HepG2 (cell line): ENCODE measurements at regions not wholly inside any gene's neighbourhood (a gene's known extent, or its start where the extent isn't known, plus 50 kb on each side); places are given as distances from the start of the nearest gene placed in this dataset.

ENCODE experiments used
- ATAC-seq: fragments of 200-7000 bp; cut with Tn5 transposase; 3 replicates; pipeline ENCODE4 v1.9.1; 2020; ENCODE audit warnings: mild to moderate bottlenecking, moderate library complexity
- BruUV-seq: library from RNA; stranded (reverse); fragments of 400-500 nt; replicated peaks from 2 replicates; lab custom pipeline; 2021; lab: Mats Ljungman, UMichigan
- CTCF ChIA-PET: fragments of 300-600 bp; formaldehyde crosslinking; extraction: SDS; loops from one replicate; lab custom pipeline; 2021; ENCODE audit warnings: low total read pairs, inconsistent platforms, low intra/inter-chr PET ratio; lab: Yijun Ruan, JAX
- POLR2A ChIA-PET: fragments of 350-600 bp; sonication (Branson Sonifier 250); formaldehyde crosslinking; loops from one replicate; lab custom pipeline; 2020; ENCODE audit warnings: antibody characterized with exemption, inconsistent platforms; lab: Yijun Ruan, JAX
- DNase-seq: peaks from one replicate; pipeline ENCODE4 v3.0.0-alpha.2; 2015; ENCODE audit warnings: low spot score
- FAIRE-seq: peaks from 3 replicates; lab custom pipeline; 2011; peaks lifted over from hg19 to GRCh38; lab: Jason Lieb, UNC
- H2AFZ ChIP-seq: one replicate; pipeline ENCODE4 v1.6.1; 2011; ENCODE audit warnings: low read length, inconsistent platforms
- H3K27ac ChIP-seq: fragments of 300-600 bp; 3 replicates; pipeline ENCODE4 v1.8.0; 2011; ENCODE audit warnings: mixed run types, mild to moderate bottlenecking, mixed read lengths, low read length, inconsistent platforms; ENCODE audit not compliant: insufficient read depth; ENCODE audit errors: extremely low read length
- H3K27me3 ChIP-seq, 2 experiments: fragments of 200-600 bp in 1 of 2; 2 replicates in 1 of 2; 3 replicates in 1 of 2; pipeline versions ENCODE4 v1.6.0 to v1.8.0; 2011; ENCODE audit warnings: low read length in 2 of 2, mild to moderate bottlenecking in 2 of 2, moderate library complexity in 2 of 2, inconsistent platforms in 1 of 2; ENCODE audit not compliant: insufficient read depth in 2 of 2, control insufficient read depth in 1 of 2
- H3K36me3 ChIP-seq, 2 experiments: fragments of 200-600 bp in 1 of 2; replicated peaks in 1 of 2; 2 replicates in 1 of 2; 3 replicates in 1 of 2; pipeline versions ENCODE4 v1.5.1 to v1.8.0; 2011; ENCODE audit warnings: low read length in 2 of 2, inconsistent platforms in 1 of 2; ENCODE audit not compliant: insufficient read depth in 2 of 2, control insufficient read depth in 1 of 2
- H3K4me1 ChIP-seq: 2 replicates; pipeline ENCODE4 v1.5.1; 2012; ENCODE audit warnings: low read length, inconsistent platforms; ENCODE audit not compliant: insufficient read depth
- H3K4me2 ChIP-seq: 2 replicates; pipeline ENCODE4 v1.6.0; 2011; ENCODE audit warnings: low read depth, low read length, inconsistent platforms
- H3K4me3 ChIP-seq, 3 experiments: fragments of 200-600 bp in 1 of 3; sonication (generic), shearing (Covaris generic) in 1 of 3; replicated peaks in 1 of 3; 2 replicates each; pipeline ENCODE4 v1.5.1; 2011 to 2016; ENCODE audit warnings: low read length in 3 of 3, inconsistent platforms in 2 of 3, low read depth in 2 of 3, mild to moderate bottlenecking in 2 of 3, control low read depth in 1 of 3, mixed read lengths in 1 of 3; ENCODE audit not compliant: insufficient read depth in 1 of 3
- H3K79me2 ChIP-seq: one replicate; pipeline ENCODE4 v1.6.1; 2011; ENCODE audit warnings: low read length, inconsistent platforms; ENCODE audit not compliant: insufficient read depth
- H3K9ac ChIP-seq: 2 replicates; pipeline ENCODE4 v1.6.0; 2011; ENCODE audit warnings: mild to moderate bottlenecking, low read depth, low read length, inconsistent platforms; ENCODE audit not compliant: insufficient read depth
- H3K9me3 ChIP-seq: 2 replicates; pipeline ENCODE4 v1.5.1; 2012; ENCODE audit warnings: mild to moderate bottlenecking, low read length
- H4K20me1 ChIP-seq: 2 replicates; pipeline ENCODE4 v1.6.0; 2011; ENCODE audit warnings: inconsistent platforms, mild to moderate bottlenecking, low read length, moderate library complexity; ENCODE audit not compliant: insufficient read depth
- DMTF1 ChIP-seq: sonication (generic); formaldehyde crosslinking; IDR thresholded peaks from 2 replicates; pipeline ENCODE4 v1.4.0; 2020; ENCODE audit warnings: mild to moderate bottlenecking, missing genetic modification reagents
- HDAC1 ChIP-seq: sonication (generic); formaldehyde crosslinking; IDR thresholded peaks from 2 replicates; pipeline ENCODE4 v1.5.1; 2020; ENCODE audit warnings: mild to moderate bottlenecking, missing genetic modification reagents
- NR2F6 ChIP-seq, 2 experiments: IDR thresholded peaks; 2 replicates each; pipeline ENCODE4 v1.6.1; 2016; ENCODE audit warnings: antibody characterized with exemption in 1 of 2, mild to moderate bottlenecking in 1 of 2
- PPARG ChIP-seq: conservative IDR thresholded peaks from 2 replicates; pipeline ENCODE4 v1.6.1; 2016; ENCODE audit warnings: missing biosample characterization, missing genetic modification reagents
- TEAD3 ChIP-seq: optimal IDR thresholded peaks from 2 replicates; pipeline ENCODE3; 2016; ENCODE audit warnings: borderline replicate concordance
- XRCC5 ChIP-seq: fragments of 200-400 bp; formaldehyde crosslinking; optimal IDR thresholded peaks from 2 replicates; pipeline ENCODE3; 2017; ENCODE audit warnings: mild to moderate bottlenecking, low read length
- ZFP91 ChIP-seq: sonication (generic); formaldehyde crosslinking; IDR thresholded peaks from 2 replicates; pipeline ENCODE4 v1.9.0; 2022; ENCODE audit warnings: missing genetic modification reagents, mild to moderate bottlenecking, borderline replicate concordance
- ZNF12 ChIP-seq: sonication (generic); formaldehyde crosslinking; IDR thresholded peaks from 2 replicates; pipeline ENCODE4 v1.5.0; 2020; ENCODE audit warnings: missing genetic modification reagents
- ZNF570 ChIP-seq: sonication (generic); formaldehyde crosslinking; IDR thresholded peaks from 2 replicates; pipeline ENCODE4 v1.4.0; 2020; ENCODE audit warnings: mild to moderate bottlenecking, missing genetic modification reagents, borderline replicate concordance
- ZNF782 ChIP-seq: sonication (generic); formaldehyde crosslinking; IDR thresholded peaks from 2 replicates; pipeline ENCODE4 v1.4.0; 2020; ENCODE audit warnings: missing genetic modification reagents, mild to moderate bottlenecking, borderline replicate concordance
- ZSCAN9 ChIP-seq: IDR thresholded peaks from 2 replicates; pipeline ENCODE4 v1.6.1; 2016; ENCODE audit warnings: borderline replicate concordance
- WGBS: methylation state at CpG from one replicate; pipeline ENCODE4 v1.1.6; 2017; ENCODE audit warnings: low lambda C conversion rate; 5-methylcytosine and 5-hydroxymethylcytosine counted together
- in situ Hi-C: cut with HindIII; loops from 2 replicates; pipeline ENCODE4 v1.10.0; 2017; ENCODE audit warnings: low pct_unique_long_range_greater_than_20kb; ENCODE audit not compliant: extremely low pct_ligation_motif_present
- intact Hi-C: fragments of 100-400 bp; cut with micrococcal nuclease; formaldehyde crosslinking; loops from one replicate; pipeline ENCODE4 v1.10.0; 2022; ENCODE audit not compliant: unreplicated experiment

- Histone ChIP-seq H3K9ac (no peak overlapping the region), H3K36me3 (no peaks in the 10 kb centered on the region), H4K20me1 (no peaks in the 10 kb centered on the region), H3K9me3 (no peaks in the 10 kb centered on the region), H3K79me2 (no peaks in the 10 kb centered on the region), H3K4me1 (peaks cover 41% of the 10 kb centered on the region), H3K27me3 (peaks cover 0 to 22% of the 10 kb centered on the region in 2 experiments; a peak in 3 of 5 replicates), H3K4me3 (no peak overlapping the region), H3K27ac (no peak overlapping the region), H3K4me2 (no peak overlapping the region; the same call in 1 of the 2 replicates), H2AFZ (no peak overlapping the region)
- ATAC-seq (no peak; the same call in 2 of the 3 replicates), FAIRE-seq (no peak), DNase-seq (no peak)
- 34% methylated on average over 9 of the region's 10 CpGs for WGBS
- in situ Hi-C loops: no loop called here
- CTCF ChIA-PET: no interaction called here
- intact Hi-C loops: no loop called here
- TF ChIP-seq ZSCAN9 (CRISPR knock-in tag) (no peak), DMTF1 (no peak), NR2F6 (IDR thresholded peaks at IDR 0.05) (no peak), NR2F6 (CRISPR knock-in tag; IDR thresholded peaks at IDR 0.05) (no peak), TEAD3 (no peak), PPARG (CRISPR knock-in tag) (no peak), ZNF782 (no peak)
- POLR2A ChIA-PET: no interaction called here
- BruUV-seq: no TSS peak
Observed at GRCh38 chr9:129451669-129452068, 169.2 kb downstream of the C9orf50 start.

- H3K36me3 ChIP-seq: no peaks in the 10 kb centered on the region
- H3K27me3 ChIP-seq: peaks cover 0 to 22% of the 10 kb centered on the region in 2 experiments; a peak in 3 of 5 replicates
- in situ Hi-C loops (no loop called here), intact Hi-C loops (no loop called here)
- H3K9me3 ChIP-seq: no peaks in the 10 kb centered on the region
- ChIA-PET POLR2A (interaction anchor here (1.2 kb wide), 1 partner anchor 9 kb away, joined by 3 read pairs; no protein-coding TSS in a partner anchor), CTCF (no interaction called here)
- no peak overlapping the region for H3K4me2 ChIP-seq
- no peak for FAIRE-seq
- no peak for DNase-seq
- H3K4me1 ChIP-seq: peaks cover 45% of the 10 kb centered on the region
- no peak overlapping the region for H3K27ac ChIP-seq
- H3K4me3 ChIP-seq: no peak overlapping the region
- BruUV-seq: no TSS peak
- 27% methylated on average over 9 of the region's 19 CpGs for WGBS
- no peak overlapping the region for H2AFZ ChIP-seq
- H3K79me2 ChIP-seq: no peaks in the 10 kb centered on the region
- H3K9ac ChIP-seq: no peak overlapping the region
- ATAC-seq: peak; percentile 32; the same call in 1 of the 3 replicates
- no peaks in the 10 kb centered on the region for H4K20me1 ChIP-seq
- TF ChIP-seq ZNF12: no peak
- TF ChIP-seq ZFP91 (CRISPR knock-in tag): no peak
- TF ChIP-seq HDAC1 (CRISPR knock-in tag): no peak
- TF ChIP-seq ZNF570 (CRISPR knock-in tag): no peak
- TF ChIP-seq XRCC5: no peak
Observed at GRCh38 chr9:129451089-129451656, 169.7 kb downstream of the C9orf50 start.
